HEK293T (cell line): ENCODE measurements at regions not wholly inside any gene's neighbourhood (a gene's known extent, or its start where the extent isn't known, plus 50 kb on each side); places are given as distances from the start of the nearest gene placed in this dataset.

Experiments
- ELF4 ChIP-seq: fragments of 450-650 bp; IDR thresholded peaks from 2 replicates; pipeline ENCODE4 v1.6.1; 2017; ENCODE audit warnings: antibody characterized with exemption
- FOXK2 ChIP-seq: fragments of 450-650 bp; IDR thresholded peaks from 2 replicates; pipeline ENCODE4 v1.6.1; 2016; ENCODE audit warnings: mild to moderate bottlenecking
- FOXM1 ChIP-seq: fragments of 450-650 bp; IDR thresholded peaks from 2 replicates; pipeline ENCODE4 v1.6.1; 2017; ENCODE audit warnings: mild to moderate bottlenecking, borderline replicate concordance
- HDGF ChIP-seq: fragments of 450-650 bp; IDR thresholded peaks from 2 replicates; pipeline ENCODE4 v1.6.1; 2017; ENCODE audit warnings: antibody characterized with exemption, borderline replicate concordance
- L3MBTL2 ChIP-seq: fragments of 450-650 bp; conservative IDR thresholded peaks from 2 replicates; pipeline ENCODE4 v1.6.1; 2016; ENCODE audit warnings: mild to moderate bottlenecking
- NFRKB ChIP-seq: fragments of 450-650 bp; IDR thresholded peaks from 2 replicates; pipeline ENCODE4 v1.6.1; 2016; ENCODE audit warnings: mild to moderate bottlenecking, moderate library complexity
- PKNOX1 ChIP-seq: fragments of 450-650 bp; IDR thresholded peaks from 2 replicates; pipeline ENCODE4 v1.6.1; 2016
- SP1 ChIP-seq: fragments of 450-650 bp; IDR thresholded peaks from 2 replicates; pipeline ENCODE4 v1.6.1; 2017
- SUZ12 ChIP-seq: fragments of 450-650 bp; IDR thresholded peaks from 2 replicates; pipeline ENCODE4 v1.6.1; 2016; ENCODE audit warnings: mild to moderate bottlenecking
- TARDBP ChIP-seq: fragments of 450-650 bp; IDR thresholded peaks from 2 replicates; pipeline ENCODE4 v1.6.1; 2016
- ZNF384 ChIP-seq: fragments of 450-650 bp; IDR thresholded peaks from 2 replicates; pipeline ENCODE4 v1.6.1; 2016

- TF ChIP-seq SUZ12 (no peak), FOXM1 (no peak), NFRKB (no peak), HDGF (no peak), L3MBTL2 (no peak), SP1 (no peak), ZNF384 (no peak), TARDBP (no peak), FOXK2 (no peak), PKNOX1 (no peak), ELF4 (no peak)
Measured at GRCh38 chr3:180829409-180830405, 82.8 kb upstream of the FXR1 start.
